ENCODE measurements at regions not wholly inside any gene's neighbourhood (a gene's known extent, or its start where the extent isn't known, plus 50 kb on each side); places are given as distances from the start of the nearest gene placed in this dataset.

DNA sequence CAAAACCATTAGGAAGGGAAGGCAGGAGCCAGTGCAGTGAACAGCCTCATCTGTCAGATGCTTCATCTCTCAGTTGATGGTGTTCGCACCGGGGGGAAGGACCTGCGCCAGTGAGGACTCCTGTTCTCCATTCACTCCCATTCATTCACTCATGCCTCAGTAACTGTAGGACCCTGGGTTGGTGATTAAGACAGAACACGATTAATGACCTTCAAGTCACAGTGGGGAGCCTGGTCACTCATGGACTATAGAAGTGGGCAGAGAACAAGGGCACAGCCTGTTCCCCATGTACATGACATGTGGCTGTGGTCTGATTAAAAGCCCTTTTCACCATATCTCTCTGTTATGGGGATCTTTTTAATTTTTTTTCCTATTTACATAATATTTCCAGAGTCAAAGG, 113.3 kb downstream of the RPS12 start:
- Histone ChIP-seq H3K9ac (replicated peaks in 1 of 4; ENCODE audit: extremely low read depth in 1 of 4, low read depth in 3 of 4, low read length in 3 of 4) (no peak overlapping the region), H3K9me3 (ENCODE audit: insufficient read depth in 2 of 2, low read depth in 1 of 2, low read length in 1 of 2) (no peaks in the 10 kb centered on the region), H3K4me2 (ENCODE audit: insufficient read depth in 1 of 2, low read depth in 2 of 2, low read length in 2 of 2) (no peak overlapping the region), H4K8ac (ENCODE audit: extremely low read depth, insufficient read depth, low read length) (no peak overlapping the region), H2BK20ac (ENCODE audit: low read length) (no peak overlapping the region), H3K23ac (ENCODE audit: insufficient read length) (no peak overlapping the region), H2BK120ac (replicated peaks; ENCODE audit: low read depth, low read length) (no peak overlapping the region), H2AK5ac (ENCODE audit: low read depth, low read length) (no peak overlapping the region), H2BK5ac (ENCODE audit: low read depth, low read length) (no peak overlapping the region), H3K18ac (ENCODE audit: extremely low read depth, low read length) (no peak overlapping the region), H3K36me3 (ENCODE audit: control insufficient read depth in 2 of 4, insufficient read depth in 4 of 4, low read length in 3 of 4) (no peaks in the 10 kb centered on the region), H4K91ac (replicated peaks; ENCODE audit: insufficient read length, low read length) (no peak overlapping the region), H2BK15ac (ENCODE audit: low read length) (no peak overlapping the region), H4K5ac (ENCODE audit: insufficient read length, low read depth, low read length) (no peak overlapping the region), H2BK12ac (ENCODE audit: low read depth, low read length) (no peak overlapping the region), H3K4me1 (replicated peaks in 1 of 4; ENCODE audit: control insufficient read depth in 3 of 4, insufficient read depth in 4 of 4, low read length in 3 of 4) (no peaks in the 10 kb centered on the region), H3K23me2 (ENCODE audit: low read depth, low read length) (no peaks in the 10 kb centered on the region), H3K4me3 (ENCODE audit: extremely low read depth in 1 of 4, insufficient read depth in 2 of 4, low read depth in 3 of 4, low read length in 4 of 4) (no peak overlapping the region), H2AFZ (ENCODE audit: low read length) (no peak overlapping the region), H3K27ac (ENCODE audit: low read depth, low read length) (no peak overlapping the region), H4K20me1 (replicated peaks in 1 of 2; ENCODE audit: control insufficient read depth in 1 of 2, insufficient read depth in 2 of 2, low read length in 2 of 2) (no peaks in the 10 kb centered on the region), H3K79me1 (ENCODE audit: low read depth, low read length) (no peaks in the 10 kb centered on the region), H3K56ac (replicated peaks; ENCODE audit: insufficient read length, low read depth, low read length) (no peak overlapping the region), H3K4ac (replicated peaks; ENCODE audit: insufficient read length, low read depth, low read length) (no peak overlapping the region), H3K27me3 (replicated peaks in 1 of 4; ENCODE audit: control insufficient read depth in 3 of 4, extremely low read depth in 1 of 4, insufficient read depth in 3 of 4, low read length in 3 of 4) (no peaks in the 10 kb centered on the region), H3K14ac (ENCODE audit: insufficient read length) (no peak overlapping the region), H3K79me2 (ENCODE audit: control insufficient read depth in 1 of 2, insufficient read depth in 2 of 2, low read length in 2 of 2) (no peaks in the 10 kb centered on the region)
- WGBS, 2 experiments (ENCODE audit: extremely low coverage in 1 of 2, insufficient coverage in 1 of 2, insufficient read length in 1 of 2, insufficient replicate concordance in 2 of 2, low coverage in 1 of 2, low lambda C conversion rate in 2 of 2, missing lambda C conversion rate in 1 of 2) = 96% methylated on average over 4 of the region's 4 CpGs; no CpG with 5 or more reads in 1 of the 2 experiments
- TF ChIP-seq, protein P1, sequence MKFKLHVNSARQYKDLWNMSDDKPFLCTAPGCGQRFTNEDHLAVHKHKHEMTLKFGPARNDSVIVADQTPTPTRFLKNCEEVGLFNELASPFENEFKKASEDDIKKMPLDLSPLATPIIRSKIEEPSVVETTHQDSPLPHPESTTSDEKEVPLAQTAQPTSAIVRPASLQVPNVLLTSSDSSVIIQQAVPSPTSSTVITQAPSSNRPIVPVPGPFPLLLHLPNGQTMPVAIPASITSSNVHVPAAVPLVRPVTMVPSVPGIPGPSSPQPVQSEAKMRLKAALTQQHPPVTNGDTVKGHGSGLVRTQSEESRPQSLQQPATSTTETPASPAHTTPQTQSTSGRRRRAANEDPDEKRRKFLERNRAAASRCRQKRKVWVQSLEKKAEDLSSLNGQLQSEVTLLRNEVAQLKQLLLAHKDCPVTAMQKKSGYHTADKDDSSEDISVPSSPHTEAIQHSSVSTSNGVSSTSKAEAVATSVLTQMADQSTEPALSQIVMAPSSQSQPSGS (IDR thresholded peaks at IDR 0.05; ENCODE audit: low read length) = no peak
- TF ChIP-seq CTBP2 (IDR thresholded peaks at IDR 0.05; ENCODE audit: borderline replicate concordance, insufficient read depth, insufficient read length, low read length) = no peak
- no peak for TF ChIP-seq TCF12 (IDR thresholded peaks at IDR 0.05; ENCODE audit: low read depth, low read length)
- no peak for TF ChIP-seq TAF1 (IDR thresholded peaks at IDR 0.05; ENCODE audit: low read depth, low read length)
- no peak for TF ChIP-seq CEBPB (IDR thresholded peaks at IDR 0.05; ENCODE audit: low read depth, low read length)
- no peak for FAIRE-seq
- CTCF ChIA-PET (ENCODE audit: partially characterized antibody) = interaction anchor here (0.9 to 1.5 kb wide), 4 partner anchors 12 to 128 kb away, joined by 3 to 5 read pairs (median 3); no protein-coding TSS in a partner anchor
- DNase-seq (ENCODE audit: low read depth in 1 of 2, low spot score in 2 of 2) = no peak
- POLR2A ChIA-PET (ENCODE audit: partially characterized antibody) = no interaction called here

Data from H1 (cell line).